ENCODE measurements at regions not wholly inside any gene's neighbourhood (a gene's known extent, or its start where the extent isn't known, plus 50 kb on each side); places are given as distances from the start of the nearest gene placed in this dataset.
"Not testable (repeated sequence)": the region's sequence is repeated elsewhere in the genome, so short reads cannot be mapped to it uniquely, and the experiment has no call there.

DNA sequence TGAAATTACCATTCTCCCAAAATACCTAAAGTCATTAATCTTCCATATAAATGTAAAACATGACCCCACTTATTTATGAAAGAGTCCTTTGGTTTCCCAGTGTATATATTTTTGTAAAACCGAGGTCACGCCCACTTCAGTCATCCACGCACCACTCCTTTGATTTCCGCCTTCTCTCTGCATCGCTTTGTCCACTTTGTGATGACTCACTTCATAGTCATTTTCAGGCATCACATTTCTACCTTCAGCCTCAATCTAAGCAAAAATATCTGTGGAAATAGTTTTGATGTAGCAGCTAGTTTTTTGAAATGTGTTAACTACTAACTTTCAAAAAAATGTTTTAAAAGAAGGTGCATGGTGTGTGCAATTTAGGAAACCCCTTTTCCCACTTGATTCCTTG is 793.5 kb upstream of the SOX11 start:
- DNase-seq (ENCODE audit: extremely low read depth, low read depth, low spot score), result no peak

DNA sequence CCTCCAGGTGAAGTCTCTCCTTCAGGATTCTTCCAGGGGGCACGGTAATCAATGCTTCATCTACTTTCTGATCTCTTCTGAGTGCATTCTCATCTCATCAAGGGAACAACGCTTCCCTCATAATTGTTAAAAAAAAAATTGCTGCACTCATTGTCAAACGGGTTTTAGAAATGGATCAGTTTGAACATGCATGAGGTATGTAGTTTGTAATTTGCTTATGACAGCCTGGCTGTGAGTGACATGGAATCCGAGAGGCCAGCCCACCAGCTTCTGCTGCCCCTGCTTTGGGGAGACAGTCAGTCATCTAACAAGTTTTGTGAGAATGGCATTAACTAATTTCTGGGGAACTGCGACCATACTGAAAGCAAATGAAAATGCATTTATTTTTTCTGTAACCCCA is 791.9 kb upstream of the SOX11 start:
- DNase-seq (ENCODE audit: extremely low read depth, low read depth, low spot score), result no peak

DNA sequence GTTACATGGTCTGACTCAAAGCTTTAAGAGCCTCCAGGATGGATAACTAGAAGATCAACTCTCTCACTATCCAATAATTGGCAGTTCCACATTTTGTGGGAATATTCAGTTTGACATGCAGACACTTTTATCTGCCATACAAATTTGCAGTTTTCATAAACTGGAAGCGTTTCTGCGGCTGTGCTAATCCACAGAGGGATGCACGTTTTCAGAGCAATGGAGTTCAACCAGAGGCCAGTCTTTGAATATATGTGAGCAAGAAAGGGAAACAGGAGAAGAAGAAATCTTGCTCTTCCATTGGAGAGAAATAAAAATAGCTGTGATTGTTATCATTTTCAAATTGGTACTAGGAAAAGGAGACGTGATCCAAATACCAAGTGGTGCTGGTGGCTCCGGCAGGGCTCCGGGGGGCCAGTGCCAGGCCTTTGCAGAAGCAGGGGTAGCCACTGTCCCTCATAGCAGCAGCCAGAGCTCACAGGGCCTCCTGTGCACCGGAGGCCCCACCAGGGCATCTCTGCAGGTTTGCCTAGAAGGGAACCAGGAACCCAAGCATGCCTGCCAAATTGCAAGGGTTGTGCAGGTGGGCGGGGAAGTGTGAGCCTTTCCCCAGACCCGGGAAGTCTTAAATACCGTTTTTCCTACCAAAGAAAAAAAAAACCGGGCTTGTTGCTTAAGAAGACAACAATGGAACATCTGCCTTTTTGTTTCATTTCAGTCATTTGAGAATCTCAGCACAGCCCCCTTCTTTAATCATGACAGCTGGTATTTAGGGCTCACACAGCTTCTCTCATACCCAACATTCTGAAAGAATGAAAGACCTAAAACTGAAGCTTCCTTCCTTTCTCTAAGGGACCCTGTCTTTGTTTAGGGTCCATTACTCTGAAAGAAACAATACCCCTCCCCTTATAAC is 791.1 kb upstream of the SOX11 start:
- DNase-seq (ENCODE audit: extremely low read depth, low read depth, low spot score), result no peak

DNA sequence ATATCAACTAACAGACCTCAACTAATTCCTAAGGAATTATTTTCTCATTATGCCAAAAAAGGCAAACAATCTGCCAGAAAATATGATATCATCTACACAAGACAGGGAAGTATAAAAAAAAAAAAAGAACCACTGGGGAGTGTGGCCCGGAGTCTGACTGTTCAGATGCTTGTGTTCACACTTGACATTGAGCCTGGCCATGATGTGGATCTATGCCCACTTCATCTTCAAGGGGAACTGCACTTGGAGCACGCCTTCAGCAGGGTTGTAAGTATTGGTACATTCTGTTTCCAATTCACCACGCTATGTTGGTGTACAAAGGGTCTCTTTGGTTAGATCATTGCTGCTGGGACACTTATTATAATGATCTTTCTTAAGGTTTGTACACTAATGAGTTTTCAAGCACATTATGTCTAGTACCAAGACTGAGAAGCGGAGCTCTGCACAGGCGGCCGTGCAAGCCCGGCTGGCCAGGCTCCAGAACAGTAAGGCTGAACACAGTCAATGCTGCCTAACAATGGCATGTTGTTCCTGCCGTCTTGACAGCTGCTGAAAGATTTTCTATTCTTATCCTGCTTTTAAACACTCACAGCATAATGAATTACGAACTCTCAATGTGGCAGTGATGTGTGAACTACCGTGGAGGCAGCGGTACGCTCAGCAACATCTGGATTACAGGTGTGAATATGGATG is 788.4 kb upstream of the SOX11 start:
- DNase-seq (ENCODE audit: extremely low read depth, low read depth, low spot score), result no peak

DNA sequence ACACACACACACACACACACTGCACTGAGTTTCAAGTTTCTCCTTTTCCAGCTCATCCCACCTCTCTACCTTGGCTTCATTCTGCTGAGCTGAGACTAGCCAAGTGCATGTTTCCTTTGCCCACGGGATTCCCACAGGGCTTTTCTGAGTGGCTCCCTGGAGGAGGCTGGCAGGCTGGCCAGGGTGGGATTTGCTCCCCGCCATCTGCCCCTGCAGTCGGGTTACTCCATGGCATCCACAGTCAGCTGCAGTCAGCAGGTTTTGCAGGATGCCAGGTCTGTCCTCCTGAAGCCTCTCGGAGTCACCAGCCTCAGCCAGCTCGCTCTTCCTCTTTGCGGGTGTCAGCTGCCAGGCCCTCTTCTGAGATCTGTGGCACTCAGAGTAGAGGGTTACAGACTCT is 783.7 kb upstream of the SOX11 start:
- no peak for DNase-seq (ENCODE audit: extremely low read depth, low read depth, low spot score)

DNA sequence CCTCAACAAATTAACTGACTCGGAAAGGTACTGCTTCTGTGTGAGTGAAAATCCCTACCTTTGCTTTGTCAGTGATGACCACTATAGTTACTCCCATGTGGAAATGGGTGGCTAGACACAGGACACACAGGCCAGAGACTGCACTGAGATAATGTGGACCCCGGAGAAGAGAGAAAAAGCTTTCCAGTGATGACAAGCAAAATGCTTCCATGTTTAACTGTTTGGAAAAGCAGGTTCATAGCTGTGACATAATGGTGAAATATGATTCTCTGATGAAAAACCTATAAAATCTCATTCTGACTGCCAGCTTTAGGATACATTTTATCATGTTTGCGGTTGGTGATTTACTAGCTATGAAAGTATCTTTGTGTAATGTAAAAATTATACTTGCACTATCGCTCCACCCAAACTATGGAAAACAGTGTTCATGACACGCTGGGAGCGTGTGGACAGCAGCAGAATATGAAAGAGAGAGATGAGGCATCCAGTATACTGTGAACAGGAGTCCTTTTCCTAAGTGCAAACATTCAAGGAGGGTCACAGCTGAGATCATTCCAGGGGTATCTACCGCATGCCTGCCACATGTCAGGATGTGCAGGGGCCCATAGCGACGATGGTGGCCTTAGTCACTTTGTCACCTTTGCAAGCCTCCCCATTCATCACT is 782.7 kb upstream of the SOX11 start:
- no peak for DNase-seq (ENCODE audit: extremely low read depth, low read depth, low spot score)

DNA sequence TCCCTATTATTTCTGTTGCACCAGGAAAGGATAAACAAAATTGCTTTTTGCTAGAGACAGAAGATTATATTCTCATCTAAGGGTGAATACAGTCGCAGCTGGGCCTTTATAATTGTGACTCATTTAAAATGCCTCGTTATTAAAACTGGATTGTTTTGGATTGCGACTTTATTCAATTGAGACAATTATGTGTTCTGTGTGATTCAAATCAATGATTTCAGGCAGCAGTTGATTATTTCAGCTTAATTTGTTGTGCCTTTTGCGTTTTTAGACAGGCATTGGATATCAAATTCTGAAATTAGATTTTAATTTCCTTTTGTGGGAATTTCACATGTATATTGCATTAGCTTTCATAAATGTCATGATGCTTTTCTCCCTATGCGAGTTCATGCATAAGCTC is 778.1 kb upstream of the SOX11 start:
- DNase-seq (ENCODE audit: extremely low read depth, low read depth, low spot score), result no peak

DNA sequence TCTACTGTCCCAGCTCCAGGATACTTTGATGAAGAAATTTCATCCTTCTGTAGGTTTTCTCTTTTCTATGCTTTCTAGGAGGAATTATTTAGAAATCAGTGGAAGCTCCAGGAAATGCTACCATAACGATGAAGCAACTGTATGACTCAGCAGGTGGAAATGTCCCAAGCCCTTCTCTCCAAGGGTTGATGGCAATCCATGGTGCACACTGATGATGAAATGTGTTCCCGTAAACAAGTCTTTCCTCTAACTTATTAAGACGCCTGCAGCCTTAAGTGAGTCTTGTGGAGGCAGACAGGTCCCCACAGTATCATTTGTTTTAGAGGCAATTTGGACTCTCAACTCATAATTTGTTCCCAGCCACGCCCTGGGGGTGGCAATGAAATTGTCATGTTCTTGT is 777.6 kb upstream of the SOX11 start:
- DNase-seq (ENCODE audit: extremely low read depth, low read depth, low spot score), result no peak

DNA sequence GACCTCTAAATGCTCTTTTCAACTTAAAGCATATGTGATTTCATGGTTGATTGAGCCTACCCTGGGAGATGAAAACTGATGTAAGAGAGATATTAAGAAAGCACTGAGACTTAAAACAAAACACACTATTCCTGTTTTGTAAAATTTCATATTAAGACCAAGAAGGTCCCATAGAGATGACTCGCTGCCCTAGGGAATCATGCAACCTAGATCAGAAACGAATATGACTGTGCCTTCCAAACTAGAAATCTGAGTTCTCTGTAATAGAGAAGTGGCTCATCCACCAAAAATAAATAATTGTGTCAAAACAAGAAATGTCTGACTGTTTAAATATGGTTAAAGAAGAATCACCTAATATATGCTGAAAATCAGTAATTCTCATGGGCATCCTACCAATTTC is 776.8 kb upstream of the SOX11 start:
- DNase-seq (ENCODE audit: extremely low read depth, low read depth, low spot score), result no peak

DNA sequence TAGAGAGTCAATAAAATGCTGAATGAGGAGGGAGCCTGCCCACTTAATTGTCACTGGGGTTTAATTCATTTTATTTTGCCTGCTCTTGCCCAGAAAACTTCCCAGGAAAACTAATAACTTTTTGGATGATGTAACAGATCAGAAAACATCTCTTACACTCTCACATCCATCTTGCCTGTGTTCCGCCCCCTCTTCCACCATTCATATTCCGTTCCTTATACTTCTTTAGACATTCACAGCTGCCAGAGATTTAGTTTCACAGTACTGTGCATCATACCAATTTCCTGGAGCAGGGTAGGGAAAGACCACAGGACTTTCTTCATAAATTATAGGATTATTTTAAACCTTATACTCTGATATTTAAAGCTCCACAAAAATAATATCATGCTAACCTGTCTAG is 776.1 kb upstream of the SOX11 start:
- DNase-seq (ENCODE audit: extremely low read depth, low read depth, low spot score), result no peak

DNA sequence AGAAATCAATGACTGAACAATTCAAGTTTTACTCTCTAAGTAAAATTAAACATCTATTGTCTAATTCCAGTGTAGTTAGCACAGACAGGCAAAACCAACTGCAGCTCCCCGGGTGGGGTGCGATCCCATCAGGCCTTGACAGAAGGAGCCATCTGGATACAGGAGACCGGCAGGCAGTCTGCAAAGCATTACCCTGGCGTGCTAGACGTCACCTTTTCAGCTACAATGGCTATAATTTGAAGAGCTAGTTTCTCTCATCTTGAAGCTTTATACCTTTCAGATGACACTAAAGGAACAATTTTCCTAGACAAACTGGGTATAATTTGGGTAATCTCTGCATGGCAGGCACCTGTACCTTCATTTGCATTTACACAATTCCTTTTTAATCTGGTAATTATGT is 761.5 kb upstream of the SOX11 start:
- no peak for DNase-seq (ENCODE audit: extremely low read depth, low read depth, low spot score)

DNA sequence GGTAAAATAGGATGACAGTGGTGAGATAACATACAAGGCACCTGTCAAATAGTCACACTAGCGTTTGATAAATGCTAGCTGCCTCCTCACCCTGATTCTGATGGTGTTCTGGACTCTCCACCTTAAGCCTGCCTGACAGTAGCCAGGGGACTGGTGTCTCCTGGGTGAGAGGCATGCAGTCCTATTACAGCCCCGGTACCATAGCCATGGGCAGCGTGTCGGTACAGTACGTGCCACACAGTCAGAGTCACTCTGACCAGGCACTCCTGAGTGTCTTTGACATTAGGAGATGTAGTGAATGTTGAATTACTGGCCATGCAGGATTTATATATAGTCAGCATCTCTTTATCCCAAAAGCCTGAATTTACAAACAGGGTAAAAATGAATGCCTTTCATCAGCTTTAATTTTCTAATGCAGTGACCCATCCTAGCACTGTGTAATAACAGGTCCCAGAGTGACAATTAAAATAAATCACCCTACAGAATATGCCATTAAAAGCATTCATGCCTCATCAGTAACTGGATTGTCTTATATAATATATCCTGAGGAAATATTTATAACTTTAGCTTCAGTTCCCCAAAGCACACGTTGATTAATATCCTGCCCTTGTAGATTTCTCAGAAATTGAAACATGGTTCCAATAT is 760.3 kb upstream of the SOX11 start:
- DNase-seq (ENCODE audit: extremely low read depth, low read depth, low spot score), result no peak

DNA sequence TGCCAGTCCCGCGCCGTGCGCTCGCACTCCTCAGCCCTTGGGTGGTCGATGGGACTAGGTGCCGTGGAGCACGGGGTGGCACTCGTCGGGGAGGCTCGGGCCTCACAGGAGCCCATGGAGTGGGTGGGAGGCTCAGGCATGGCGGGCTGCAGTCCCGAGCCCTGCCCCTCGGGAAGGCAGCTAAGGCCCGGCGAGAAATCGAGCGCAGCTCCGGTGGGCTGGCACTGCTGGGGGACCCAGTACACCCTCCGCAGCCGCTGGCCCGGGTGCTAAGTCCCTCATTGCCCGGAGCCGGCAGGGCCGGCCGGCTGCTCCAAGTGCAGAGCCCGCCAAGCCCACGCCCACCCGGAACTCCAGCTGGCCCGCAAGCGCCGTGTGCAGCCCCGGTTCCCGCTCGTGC is 756.9 kb upstream of the SOX11 start:
- not testable (repeated sequence) for DNase-seq (ENCODE audit: extremely low read depth, low read depth, low spot score)

DNA sequence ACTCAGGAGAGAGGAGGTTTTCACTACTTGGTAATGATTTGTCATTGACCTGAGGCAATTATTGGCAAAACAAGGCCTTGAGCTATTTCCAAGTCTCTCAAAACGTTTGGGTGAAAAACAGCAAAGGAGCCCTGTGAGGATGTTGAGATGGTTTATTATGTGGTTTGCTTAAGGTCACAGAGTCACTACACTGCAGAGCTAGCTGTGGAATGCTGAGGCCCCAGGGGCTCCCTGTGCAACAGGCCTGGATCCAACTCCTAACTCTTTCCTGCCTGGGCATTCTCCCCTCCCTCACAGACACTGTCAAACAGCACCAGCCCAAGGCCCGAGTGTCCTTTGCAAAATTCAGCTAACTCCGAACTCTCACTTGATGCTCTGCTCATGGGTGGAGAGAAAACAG is 754.6 kb upstream of the SOX11 start:
- DNase-seq (ENCODE audit: extremely low read depth, low read depth, low spot score), result no peak

DNA sequence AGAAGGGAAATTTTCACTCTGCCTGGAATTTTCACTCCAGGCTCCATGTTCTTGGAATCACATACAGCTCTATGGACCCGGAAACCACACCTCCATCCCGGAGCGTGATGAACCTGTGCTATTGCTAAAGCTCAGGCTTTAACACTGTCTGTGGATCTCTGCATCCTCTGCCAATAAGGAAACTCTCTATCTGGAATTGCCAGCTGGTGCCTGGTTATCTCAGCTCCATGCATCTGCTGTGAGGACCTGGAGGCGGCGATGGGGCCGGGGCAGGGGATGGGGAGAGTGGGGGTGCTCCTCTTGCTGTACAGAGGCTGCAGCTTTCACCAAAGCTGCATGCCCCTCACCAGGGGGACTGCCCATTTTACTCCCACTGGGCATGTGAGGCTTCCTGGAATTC is 754.0 kb upstream of the SOX11 start:
- no peak for DNase-seq (ENCODE audit: extremely low read depth, low read depth, low spot score)

DNA sequence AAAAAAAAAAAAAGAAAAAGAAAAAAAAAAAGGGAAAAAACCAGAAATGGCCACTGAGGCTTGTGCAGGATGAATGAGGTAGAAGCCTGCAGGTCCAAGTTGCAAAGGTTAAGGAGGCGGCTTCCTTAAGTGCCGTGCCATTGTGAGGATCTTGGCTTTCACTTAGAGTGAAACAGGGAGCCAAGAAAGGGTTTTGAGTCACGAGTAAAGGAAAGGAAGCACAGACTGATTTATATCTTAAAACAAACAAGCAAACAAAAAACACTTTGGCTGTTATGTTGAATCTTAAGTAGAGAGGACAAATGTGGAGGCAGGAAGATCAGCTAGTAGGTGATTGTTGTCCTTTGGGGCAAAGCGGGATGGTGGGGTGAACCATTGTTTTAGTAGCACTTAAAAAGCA is 749.7 kb upstream of the SOX11 start:
- no peak for DNase-seq (ENCODE audit: extremely low read depth, low read depth, low spot score)

DNA sequence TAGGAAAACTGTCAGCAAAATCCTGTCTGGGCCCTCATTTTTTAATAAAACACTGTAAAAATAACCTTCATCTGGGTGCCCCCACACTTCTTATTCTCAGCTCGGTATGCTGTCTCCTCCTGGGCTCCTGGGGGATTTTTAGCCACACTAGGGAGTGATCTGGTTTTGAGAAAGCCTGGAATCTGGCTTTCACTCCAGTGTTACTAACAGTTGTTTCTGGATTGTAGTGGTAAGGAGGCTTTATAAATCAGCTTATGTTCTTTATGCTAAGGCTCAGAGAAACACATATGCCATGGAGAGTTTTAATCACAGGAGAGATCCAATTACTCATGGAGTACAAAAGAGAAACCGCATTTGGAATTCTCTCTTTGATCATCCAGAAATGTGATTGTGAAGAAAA is 744.3 kb upstream of the SOX11 start:
- DNase-seq (ENCODE audit: extremely low read depth, low read depth, low spot score), result no peak

DNA sequence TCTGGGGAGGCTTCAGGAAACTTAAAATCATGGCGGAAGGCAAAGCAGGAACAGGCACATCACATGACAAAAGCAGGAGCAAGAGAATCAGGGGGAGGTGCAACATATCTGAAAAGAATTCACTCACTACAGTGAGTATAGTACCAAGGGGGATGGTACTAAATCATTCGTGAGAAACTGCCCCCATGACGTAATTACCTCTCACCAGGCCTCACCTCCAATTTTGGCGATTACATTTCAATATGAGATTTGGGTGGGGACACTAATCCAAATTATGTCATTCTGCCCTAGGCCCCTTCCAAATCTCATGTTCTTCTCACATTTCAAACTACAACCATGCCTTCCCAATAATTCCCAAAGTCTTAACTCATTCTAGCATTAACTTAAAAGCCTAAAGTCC is 740.8 kb upstream of the SOX11 start:
- DNase-seq (ENCODE audit: extremely low read depth, low read depth, low spot score), result no peak

DNA sequence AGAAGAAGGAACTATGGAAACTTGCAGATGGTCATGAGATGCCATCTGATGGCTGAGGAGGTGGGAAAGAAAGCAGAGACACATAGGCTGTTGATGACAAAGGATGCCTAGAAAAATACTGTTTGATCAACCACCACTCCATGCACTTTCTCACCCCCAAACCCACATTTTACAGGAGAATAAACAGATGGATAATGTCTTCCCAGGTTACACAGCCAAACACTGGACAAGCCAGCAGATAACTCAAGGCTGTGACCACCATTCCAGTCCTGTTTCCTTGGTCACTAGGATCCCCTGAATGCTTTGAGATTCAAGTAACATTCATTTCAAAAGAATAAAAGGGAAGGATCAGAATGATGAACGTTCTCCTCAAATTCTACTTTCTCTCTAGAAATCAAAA is 733.0 kb upstream of the SOX11 start:
- DNase-seq (ENCODE audit: extremely low read depth, low read depth, low spot score), result no peak

DNA sequence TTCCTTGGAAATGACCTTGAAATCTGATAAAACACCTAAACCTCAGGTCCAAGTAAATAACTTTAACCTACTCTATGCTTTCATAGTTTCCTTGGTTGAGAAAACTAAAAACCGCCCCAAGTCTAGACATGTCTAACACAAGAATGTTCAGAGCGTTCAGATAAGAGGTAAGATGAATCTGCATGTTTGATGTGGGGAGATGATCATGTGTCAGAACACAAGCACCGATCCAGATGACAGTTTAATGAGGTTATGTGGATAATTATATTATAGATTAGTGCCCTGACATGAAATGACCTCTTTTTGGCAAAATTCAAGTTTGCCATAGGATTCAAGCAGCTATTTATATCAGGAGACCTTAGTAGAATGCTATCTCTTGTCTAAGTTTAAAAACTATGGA is 729.8 kb upstream of the SOX11 start:
- DNase-seq (ENCODE audit: extremely low read depth, low read depth, low spot score), result no peak

DNA sequence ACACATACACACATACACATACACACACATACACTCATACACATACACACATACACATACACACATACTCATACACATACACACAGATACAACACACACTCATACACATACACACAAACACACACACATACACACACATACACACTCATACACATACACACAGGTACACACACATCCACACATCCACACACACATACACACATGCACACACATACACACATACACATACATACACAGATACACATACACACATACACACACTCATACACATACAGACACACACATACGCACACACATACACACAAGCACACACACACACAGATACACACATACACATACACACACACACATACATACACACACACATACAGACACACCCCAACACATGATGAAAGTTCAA is 729.1 kb upstream of the SOX11 start:
- DNase-seq (ENCODE audit: extremely low read depth, low read depth, low spot score), result no peak

All from glomerular endothelial cell (primary cell).